Stimulated activated CD8-positive, alpha-beta memory T cell treated with anti-CD3 and anti-CD28 coated beads, Interleukin-4, amount 100 ng/mL, for 24 hours (primary cell): ENCODE measurements at regions not wholly inside any gene's neighbourhood (a gene's known extent, or its start where the extent isn't known, plus 50 kb on each side); places are given as distances from the start of the nearest gene placed in this dataset.

Experiments used
- DNase-seq: peaks from one replicate; pipeline ENCODE4 v3.0.0-alpha.2; 2020; ENCODE audit warnings: low read depth

DNA sequence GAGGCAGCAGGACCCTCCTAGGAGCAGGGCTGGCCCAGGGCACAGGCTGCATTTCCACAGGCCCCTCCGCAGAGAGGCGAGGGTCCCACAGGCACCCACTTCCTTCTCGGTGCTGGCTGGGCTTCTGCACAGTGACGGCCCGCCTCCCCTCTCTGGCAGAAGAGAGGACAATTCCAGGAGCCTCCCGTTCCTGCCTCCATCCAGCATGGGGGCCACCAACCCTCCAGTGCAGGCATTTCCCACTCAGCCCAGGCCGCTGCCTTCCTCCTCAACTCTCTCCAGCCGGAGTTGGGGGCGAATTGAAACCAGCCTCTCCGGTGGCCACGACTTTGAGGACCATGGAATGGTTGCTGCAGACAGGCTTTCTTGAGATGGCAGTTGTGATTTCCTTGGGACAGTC, 125.0 kb upstream of the PPP2R2D start:
- no peak for DNase-seq

DNA sequence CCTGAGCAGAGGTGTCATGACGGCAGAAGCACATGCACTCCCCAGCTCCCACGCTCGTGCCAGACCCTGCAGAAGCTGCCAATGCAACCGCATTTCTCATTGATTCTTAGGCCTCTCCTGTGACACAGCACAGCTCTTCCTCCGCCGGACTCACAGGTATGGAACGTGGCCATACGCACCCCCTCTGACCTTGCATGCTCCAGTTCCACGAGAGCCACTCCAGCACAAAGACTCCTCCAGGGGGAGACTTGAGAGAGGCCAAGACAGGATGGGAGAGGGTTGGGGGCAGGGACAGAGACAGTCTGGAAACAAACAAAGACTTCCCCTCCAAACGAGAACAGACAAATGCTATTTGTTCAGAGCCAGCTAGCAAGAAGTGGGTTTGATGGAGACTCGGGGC, 124.3 kb upstream of the PPP2R2D start:
- no peak for DNase-seq

DNA sequence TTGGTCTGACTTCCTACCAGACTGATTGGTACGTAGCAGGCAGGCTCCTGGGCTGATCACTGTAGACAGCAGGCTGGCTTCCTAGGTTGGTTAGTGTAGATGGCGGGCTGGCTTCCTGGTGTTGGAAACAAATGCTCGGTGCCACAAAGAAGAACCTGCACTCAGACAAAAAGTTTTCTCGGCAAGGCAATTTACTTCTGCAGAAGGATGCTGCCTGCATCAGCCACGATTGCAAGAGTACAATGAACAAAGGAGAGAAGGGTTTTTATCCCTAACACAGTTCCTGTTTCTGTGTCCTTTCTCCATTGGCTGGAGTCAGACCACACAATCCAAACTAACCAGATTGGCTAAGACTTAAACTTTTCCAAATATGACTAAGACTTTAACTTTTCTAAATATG, 123.6 kb upstream of the PPP2R2D start:
- no peak for DNase-seq

DNA sequence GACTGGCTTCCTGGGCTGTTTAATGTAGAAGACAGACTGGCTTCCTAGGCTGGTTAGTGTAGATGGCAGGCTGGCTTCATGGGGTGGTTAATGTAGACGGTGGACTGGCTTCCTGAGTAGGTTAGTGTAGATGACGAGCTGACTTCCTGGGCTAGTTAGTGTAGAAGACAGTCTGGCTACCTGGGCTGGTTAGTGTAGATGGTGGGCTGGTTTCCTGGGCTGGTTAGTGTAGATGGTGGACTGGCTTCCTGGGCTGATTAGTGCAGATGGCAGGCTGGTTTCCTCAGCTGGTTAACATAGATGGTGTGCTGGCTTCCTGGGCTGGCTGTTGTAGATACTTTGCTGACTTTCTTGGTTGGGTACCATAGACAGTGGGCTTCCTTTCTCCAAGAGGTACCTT, 122.9 kb upstream of the PPP2R2D start:
- no peak for DNase-seq

DNA sequence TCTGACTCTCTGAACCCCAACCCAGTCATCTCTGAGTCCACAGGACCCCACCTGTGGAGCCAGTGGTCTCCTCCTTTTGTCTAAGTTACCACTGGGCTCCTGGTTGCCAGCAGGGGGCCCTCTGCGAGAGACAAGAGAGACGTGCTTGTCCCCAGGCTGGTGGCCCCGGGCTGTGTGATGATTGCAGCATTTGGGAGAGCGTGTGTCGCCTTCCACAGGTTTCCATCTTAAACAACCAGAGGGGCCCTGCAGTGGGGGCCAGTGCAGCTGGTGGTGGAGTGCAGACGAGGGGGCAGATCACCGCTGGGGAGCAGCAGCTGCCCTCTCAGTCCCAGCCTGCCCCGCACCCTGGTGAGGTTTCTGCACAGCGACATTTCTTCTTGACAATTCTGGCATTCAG, 122.4 kb upstream of the PPP2R2D start:
- no peak for DNase-seq

DNA sequence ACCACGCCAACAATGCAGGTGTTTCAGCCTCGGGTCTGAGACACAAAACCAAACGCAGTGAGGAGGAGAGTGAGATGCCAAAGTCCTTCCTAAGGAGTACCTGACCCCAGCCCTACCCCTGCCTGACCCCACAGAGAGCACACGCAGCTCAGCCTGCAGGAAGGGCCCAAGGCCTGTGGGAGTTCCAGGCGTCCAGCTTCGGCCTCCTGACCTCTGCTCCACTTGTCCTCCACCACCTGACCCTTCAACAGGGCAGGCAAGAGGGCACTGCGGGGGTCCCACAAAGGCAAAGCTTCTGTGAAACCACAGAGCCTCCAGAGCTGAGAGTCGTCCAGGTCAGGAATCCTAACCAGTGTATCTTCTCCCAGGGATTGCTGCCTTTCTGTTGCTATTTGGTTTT, 122.0 kb upstream of the PPP2R2D start:
- no peak for DNase-seq

DNA sequence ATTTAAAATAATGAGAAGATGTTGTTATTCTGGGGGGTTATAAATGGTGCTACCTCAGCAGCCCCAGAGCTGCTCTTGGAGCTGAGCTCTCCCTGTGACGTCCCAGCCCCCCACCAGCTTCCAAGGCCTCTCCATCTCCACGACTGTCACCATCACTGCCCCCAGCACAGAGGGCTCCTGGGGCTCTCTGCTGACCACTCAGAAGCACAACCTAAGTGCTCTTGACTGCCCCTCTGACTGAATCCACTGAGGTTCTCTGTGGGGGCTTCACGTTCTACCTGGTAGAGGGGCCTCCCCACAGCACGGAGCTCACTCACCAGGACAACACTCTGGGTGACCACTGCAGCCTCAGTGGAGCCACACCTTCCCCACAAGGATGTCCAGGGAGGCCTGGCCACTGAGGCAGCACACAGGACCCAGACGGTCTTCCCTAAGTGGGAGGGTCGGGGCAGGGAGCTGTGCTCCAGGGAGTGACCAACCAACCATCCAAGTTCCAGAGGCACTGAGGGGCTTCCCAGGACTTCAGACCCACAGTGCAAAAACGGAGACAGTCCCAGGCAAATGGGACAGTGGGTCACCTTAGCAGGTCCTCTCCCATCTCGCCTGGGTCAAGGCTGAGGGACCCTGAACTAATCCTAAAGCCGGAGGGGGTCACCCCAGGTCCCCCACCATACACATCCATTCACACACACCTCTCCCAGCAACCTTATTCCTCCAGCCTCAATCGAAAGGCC, 121.0 kb upstream of the PPP2R2D start:
- no peak for DNase-seq

DNA sequence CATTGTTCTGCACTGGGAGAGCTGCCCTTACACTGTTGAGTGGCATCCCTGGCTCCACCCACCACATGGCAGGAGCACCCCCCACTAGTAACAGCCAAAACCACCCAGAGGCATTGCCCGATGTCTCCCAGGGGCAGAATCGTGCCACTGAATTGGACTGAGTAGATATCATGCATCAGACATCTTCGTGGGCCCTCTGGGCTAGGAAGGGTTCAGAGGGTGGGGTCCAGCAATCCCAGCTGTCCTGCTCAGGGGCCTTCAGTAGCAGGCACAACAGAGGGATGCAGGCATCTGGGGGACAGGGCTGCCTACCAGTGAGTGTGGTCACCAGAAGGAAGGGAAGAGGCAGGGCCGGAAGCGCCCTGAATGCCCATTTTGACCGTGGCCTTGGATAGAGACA, 119.7 kb upstream of the PPP2R2D start:
- DNase-seq, result no peak

DNA sequence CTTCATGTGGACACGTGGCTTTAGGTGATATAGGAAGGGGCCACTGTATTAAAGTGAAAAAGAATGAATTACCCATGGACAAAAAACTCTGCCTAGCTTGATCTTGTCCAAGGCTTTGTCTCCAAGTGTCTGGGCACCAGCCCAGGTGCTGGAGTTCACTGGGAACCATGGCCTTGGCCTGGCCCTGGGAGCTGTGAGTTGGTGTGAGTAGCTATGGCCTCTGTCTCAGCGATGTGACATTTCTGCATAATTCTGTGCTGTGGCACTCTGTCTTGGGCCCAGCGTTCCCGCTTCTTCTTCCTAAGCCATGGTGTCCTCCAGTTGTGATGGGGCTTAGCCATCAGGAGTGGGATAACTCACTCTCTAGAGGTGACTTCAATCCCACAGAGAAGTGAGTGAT, 119.0 kb upstream of the PPP2R2D start:
- DNase-seq, result no peak

DNA sequence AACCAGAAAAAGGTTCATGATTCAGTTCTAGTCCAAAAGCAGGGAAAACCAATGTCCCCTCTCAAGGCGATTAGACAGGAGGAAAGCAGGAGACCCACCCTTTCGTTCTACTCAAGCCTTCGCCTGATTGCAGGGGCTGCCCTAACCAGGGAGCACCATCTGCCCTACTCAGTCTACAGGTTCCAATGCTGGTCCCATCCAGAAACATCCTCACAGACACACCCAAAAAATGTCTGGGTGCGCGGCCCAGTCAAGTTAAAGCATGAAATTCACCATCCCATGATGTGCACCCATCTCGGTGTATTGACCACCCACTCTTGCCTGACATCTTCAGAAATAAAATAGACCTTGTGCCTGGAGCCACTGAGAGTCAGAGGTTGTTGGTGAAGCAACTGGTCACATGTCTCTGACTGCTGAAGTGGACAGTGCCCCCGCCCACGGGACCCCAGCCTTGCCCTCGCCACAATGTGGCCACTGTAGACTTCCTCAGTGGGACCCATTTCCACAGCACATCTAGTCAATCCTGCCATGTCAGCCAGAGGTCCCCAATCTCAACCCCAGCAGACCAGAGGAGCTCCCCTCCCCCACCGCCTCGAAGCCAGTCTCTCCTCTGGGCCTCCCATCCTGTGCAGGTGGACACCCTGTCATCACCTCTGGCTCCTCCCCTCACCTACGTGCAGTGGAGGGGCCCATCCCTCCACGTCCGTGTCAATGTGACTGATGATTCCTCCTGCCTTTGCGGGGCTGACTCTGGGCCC, 116.3 kb upstream of the PPP2R2D start:
- no peak for DNase-seq

DNA sequence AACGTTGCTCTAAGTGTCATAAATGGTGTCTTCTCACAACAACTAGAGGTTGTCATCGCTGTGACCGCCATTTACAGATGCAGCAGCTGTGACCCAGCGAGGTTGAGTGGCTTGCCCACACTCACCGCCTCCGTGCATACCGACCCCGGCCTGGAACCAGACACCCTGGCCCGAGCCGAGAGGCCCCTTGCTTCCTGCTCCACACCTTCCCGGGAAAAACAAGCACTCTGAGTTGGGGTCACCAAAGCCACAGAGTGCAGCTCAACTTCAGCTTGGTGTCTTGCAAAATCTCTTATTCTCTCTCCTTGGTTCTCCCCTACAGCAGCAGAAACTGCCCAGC, 115.7 kb upstream of the PPP2R2D start:
- DNase-seq, result no peak

DNA sequence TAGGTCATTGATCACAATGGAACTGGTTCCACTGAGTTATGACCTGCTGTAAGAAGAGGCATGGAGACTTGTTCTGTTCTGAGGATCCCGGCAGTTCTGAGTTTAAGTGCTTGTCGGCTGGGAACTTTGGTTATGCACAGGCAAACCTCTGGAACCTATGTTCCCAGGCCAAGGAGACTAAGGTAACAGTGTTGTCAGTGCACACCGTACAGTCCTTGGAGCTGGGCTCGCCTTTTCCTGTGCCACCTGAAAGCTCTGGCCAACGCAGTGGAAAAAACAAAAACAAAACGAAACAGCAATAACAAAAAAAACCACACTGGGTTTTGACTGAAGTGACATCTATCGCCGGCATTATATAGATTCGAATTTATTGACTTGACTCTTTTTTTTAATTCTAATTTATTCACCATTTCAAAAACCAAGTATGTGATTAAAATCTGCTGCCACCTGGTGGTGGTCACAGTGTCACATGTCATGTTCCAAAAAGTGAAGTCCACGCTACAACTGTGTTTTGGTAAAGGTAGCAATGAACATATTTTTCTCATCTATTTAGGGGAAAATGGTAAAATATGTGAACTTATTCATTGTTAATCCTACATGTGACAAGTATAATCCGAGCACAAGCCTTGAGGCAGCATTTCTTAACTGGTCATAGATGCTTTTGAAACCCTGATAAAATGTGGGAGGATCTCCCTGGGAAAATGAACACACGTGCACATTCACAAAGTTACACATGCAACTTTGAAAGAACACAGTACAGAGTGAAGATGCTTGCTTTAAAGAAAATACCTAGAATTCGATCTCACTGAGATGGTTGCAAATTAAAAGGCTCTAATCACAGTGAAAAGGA, 113.8 kb upstream of the PPP2R2D start:
- DNase-seq, result no peak

DNA sequence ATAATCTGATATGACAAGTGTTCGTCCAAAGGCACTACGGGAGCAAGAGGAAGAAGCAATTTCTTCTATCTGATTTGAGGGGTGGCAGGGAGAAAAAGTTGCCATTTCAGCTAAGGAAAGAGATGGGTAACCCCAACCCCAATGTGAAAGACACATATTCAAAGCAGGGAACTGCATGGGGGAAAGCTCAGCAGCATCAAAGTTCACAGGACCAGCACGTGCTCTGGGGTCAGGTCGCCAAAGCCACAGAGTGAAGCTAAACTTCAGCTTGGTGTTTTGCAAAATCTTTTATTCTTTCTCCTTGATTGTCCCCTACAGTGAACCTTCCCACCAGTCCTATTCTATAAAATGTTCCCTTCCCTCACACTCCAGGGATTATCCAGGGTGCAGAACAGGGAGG, 112.8 kb upstream of the PPP2R2D start:
- no peak for DNase-seq

DNA sequence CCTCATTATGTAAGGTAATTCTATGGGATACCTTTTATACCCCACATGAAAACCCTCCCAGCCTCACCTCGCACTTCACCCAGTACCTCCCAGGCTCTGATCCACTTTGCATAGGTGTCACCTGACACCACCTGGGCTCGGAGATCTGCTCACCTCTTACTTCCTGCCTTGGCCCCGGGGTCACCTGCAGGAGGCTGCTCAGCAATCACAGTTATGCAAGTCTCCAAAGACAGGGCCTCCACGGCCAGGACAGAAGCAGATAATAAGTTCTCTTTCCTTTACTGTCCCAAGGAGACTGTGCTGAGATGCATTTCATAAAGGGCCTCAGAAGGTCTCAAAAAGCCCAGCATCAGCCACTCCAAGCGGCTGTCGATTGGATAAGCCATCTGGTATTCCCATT, 112.4 kb upstream of the PPP2R2D start:
- no peak for DNase-seq

DNA sequence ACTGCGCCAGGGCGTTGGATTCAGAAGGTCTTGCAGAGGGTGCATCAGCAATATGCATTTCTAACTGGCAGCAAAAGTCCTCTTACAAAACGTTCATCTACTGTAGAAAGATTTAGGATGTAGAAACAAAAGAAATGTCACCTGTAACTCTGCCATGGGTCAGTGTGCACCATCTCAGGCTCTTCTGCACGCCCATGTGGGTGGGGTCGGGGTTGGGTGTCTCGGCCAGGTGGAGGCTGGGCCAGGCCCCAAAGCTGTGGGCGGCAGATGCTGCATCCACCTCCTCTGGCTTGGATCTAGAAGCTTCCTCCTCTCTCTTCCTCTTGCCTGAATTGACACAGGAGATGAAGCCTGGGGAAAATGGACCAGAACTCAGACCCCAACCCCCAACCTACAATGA, 111.3 kb upstream of the PPP2R2D start:
- no peak for DNase-seq

DNA sequence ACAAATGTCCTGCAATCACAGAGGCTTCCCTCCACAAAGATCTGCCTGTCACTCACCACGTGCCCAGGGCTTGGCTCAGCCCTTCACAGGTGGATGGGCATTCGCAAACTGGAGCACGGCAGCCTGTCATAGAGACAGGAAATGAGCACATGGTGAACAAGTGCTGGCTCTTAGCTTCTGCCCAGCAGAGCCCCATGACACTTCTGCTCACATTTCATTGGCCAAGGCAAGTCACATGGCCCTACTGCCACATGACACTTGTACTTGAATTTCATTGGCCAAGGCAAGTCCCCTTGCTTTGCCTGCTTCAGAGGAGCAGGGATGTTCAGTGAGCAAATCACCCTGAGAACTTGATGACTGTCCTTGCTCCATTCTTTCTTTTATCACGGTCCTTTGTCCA, 110.8 kb upstream of the PPP2R2D start:
- peak; percentile 18 for DNase-seq

DNA sequence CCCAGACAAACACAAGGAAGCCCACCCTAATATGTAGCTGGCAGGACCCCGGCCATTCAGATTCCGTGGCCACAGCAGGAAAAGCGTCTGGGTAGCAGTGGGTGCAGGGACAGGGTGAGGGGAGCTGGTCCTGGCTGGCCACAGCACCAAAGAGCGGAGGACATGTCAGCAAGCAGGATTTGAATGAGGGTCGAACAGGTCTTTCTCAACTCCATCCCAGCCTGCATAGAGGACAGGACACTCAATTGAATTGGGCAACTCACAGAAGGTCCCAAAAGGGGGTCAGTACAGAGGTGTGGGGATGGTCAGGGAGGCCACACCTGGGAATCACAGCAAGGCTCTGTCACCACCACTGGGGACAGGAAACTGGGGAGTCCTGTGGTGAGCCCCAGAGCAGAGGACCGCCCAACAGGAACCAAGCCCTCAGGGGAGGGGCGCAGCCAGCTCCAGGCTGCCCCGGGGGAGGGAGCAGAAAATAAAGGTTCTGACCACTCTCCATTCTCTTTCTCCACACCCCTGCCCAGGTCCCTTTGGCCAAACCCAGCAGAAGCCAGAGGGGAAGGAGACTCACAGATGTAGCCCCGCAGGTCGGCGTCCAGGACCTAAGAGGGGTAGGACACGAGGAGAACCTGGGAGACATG, 108.7 kb upstream of the PPP2R2D start:
- no peak for DNase-seq

DNA sequence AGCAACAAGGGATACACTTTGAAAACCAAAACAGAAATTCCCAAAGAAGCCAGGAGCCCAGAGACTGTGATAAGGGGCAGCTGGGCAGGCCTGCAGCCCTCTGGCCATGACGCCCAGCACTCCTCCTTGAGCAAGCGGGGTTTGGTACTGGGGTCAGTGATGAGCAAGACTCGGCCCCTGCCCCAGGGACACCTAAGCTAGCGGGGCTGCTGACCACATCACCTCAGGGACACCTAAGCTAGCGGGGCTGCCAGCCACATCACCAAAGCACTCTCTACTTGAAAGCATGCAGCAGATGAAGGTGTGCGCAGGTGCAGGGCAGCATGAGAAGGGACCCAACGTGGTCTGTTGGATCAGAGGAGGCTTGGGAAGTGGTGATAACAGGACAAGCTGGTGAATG, 108.0 kb upstream of the PPP2R2D start:
- no peak for DNase-seq

DNA sequence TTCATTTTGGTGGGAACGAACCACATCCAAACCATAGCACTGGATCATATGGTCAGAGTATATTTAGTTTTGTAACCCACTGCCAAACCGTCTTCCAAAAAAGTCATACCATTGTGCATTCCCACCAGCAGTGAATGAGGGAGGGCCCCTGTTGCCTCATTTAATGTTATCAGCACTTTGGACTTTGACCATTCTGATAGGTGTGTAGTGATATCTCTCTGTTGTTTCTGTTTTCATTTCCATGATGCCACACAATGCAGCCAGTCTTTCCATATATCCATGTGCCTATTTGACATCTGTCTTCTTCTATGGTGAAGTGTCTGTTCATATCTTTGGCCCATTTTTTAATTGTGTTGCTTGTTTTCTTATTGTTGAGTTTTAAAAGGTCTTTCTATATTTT, 105.0 kb upstream of the PPP2R2D start:
- DNase-seq, result no peak

DNA sequence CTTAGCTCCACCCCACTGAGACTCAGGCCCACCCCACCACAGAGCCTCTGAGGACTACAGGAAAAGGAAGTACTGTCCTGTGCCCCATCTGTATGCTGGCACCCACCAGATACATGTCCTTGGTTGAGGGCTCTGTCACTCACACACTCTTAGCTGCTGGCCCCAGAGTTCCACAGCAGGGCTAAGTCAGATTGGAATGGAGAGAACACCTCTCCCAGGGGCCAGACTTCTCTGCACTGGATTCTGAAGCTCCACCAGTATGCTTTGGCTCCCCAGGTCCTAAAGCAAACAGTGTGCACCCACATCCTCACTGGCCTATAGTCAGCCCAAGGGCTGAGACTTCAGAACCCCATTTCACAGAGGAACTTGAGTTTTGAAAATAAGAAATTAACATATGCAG, 103.2 kb upstream of the PPP2R2D start:
- DNase-seq, result no peak

DNA sequence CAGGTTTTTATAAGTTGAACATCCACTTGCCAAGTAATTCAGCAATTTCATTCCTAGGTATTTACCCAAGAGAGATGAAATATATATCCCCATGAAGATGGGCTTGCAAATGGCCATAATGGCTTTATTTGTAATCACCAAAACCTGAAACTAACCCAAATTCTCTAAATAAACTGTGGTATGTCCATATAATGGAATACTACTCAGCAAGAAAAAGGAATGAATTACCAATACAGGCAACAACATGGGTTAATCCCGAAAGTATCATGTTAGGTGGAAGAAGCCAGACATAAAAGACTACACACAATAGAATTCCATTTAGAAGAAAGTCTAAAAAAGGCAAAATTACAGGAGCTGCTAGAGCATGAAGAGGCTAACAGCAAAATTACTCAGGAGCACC, 101.4 kb upstream of the PPP2R2D start:
- DNase-seq, result no peak

DNA sequence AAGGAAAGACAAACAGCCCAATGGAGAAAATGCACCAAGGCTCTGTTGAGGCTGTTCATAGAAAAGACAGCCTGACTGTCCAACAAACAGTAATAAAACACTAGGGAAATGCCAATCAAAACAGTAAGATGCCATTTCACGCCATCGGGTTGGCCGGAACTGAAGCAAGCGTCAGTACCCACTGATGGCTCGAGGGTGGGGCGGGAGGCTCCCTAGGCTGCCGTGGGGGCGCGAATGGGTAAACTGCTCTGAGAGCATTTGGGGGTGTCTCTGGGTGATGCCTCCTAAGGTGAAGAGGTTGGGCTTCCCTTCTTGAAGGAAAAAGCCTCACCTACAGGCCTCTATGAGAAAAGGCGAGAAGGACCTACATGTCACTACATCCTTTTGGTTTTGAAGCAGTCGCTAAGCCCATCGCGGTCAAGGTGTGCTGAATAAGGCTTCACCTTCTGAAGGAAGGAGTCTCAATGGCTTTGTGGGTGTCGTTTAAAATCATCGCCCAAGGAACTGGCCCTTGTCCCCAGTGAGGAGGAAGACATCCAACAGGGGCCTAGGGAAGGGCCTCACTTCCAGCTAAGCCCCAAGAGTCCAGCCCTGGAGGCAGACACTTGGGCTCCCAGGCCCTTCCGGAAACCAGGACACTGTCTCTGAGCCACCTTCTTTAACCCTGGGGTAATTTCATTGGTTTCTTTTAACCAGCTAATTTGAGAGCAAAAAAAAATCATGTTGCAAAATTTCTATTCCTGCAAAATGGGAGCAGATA, 98.5 kb upstream of the PPP2R2D start:
- DNase-seq, result no peak
